GM13976 (cell line): ENCODE measurements at regions not wholly inside any gene's neighbourhood (a gene's known extent, or its start where the extent isn't known, plus 50 kb on each side); places are given as distances from the start of the nearest gene placed in this dataset.

Experiments used
- DNase-seq: peaks from one replicate; pipeline ENCODE4 v3.0.0; 2012; ENCODE audit warnings: low spot score
- in situ Hi-C: fragments of 300-500 bp; cut with MboI; formaldehyde crosslinking; loops from one replicate; pipeline ENCODE4 v1.12.0; 2022; ENCODE audit warnings: low sequenced_read_pairs, mixed read lengths, inconsistent platforms; ENCODE audit not compliant: unreplicated experiment
- TF ChIP-seq, protein P1 (sequence below): IDR thresholded peaks from 2 replicates; pipeline ENCODE4 v1.5.1; 2012; ENCODE audit warnings: borderline replicate concordance, mild to moderate bottlenecking; ENCODE audit not compliant: insufficient read depth; ENCODE audit errors: extremely low read depth, missing control alignments, control extremely low read depth

- TF ChIP-seq, protein P1, sequence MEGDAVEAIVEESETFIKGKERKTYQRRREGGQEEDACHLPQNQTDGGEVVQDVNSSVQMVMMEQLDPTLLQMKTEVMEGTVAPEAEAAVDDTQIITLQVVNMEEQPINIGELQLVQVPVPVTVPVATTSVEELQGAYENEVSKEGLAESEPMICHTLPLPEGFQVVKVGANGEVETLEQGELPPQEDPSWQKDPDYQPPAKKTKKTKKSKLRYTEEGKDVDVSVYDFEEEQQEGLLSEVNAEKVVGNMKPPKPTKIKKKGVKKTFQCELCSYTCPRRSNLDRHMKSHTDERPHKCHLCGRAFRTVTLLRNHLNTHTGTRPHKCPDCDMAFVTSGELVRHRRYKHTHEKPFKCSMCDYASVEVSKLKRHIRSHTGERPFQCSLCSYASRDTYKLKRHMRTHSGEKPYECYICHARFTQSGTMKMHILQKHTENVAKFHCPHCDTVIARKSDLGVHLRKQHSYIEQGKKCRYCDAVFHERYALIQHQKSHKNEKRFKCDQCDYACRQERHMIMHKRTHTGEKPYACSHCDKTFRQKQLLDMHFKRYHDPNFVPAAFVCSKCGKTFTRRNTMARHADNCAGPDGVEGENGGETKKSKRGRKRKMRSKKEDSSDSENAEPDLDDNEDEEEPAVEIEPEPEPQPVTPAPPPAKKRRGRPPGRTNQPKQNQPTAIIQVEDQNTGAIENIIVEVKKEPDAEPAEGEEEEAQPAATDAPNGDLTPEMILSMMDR, result no peak
- DNase-seq, result no peak
- in situ Hi-C loops, result no loop called here
These were observed 100.9 kb upstream of the PARP11 start for GRCh38 chr12:3973973-3974644.

DNA sequence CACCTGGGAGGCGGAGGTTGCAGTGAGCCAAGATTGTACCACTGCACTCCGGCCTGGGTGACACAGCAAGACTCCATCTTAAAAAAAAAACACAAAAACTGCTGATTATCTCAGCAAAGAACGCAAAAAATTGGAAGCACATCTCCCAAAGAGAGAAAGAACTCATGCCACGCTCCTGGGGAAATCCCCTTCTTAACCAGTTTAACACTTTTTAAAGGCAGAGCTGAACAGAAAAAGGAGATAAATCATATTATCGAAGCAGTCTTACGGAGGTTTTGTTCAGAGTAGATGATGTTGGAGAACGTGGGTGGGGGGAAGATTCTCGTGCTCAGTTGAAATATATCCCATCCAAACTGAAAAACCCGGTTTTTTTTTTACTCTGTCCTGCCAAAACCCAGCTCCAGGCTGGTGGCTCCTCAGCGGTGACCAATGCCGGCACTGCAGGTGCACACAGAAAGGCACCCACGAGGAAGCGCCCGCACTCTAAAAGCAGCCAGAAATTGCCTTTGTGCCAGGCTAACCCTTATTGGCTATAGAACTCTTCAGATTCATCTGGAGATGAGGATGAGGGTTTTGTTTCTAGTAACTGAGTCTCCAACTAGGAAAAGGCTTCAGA lies 100.2 kb upstream of the PARP11 start:
- DNase-seq, result no peak
- in situ Hi-C loops, result no loop called here
- TF ChIP-seq, protein P1, result no peak

GRCh38 chr12:3972576-3972975 lies 99.4 kb upstream of the PARP11 start:
- no peak for DNase-seq
- TF ChIP-seq, protein P1, result no peak
- in situ Hi-C loops, result no loop called here

DNA sequence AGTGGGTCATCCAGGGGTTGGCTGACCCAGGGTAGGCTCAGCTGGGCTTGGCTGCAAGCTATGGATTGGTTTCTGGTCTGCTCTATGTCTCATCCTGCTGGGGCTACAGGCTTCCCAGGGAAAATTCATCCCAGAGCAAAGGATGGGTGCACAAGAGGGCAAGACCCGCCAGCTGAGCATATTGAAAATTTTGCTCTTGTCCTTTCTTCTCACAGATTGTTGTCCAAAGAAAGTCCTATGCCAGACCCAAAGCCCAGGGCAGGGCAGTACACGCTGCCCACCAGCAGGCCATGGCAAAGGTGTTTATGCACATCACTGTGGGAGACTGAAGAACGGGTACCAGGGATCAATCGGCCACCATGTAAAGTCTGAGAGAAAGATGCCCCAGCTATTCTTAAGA lies 95.3 kb upstream of the PARP11 start:
- in situ Hi-C loops, result no loop called here
- TF ChIP-seq, protein P1, result no peak
- DNase-seq, result no peak

- TF ChIP-seq, protein P1, result no peak
- in situ Hi-C loops, result no loop called here
- DNase-seq, result no peak
These were observed 94.5 kb upstream of the PARP11 start for GRCh38 chr12:3967556-3968160.

DNA sequence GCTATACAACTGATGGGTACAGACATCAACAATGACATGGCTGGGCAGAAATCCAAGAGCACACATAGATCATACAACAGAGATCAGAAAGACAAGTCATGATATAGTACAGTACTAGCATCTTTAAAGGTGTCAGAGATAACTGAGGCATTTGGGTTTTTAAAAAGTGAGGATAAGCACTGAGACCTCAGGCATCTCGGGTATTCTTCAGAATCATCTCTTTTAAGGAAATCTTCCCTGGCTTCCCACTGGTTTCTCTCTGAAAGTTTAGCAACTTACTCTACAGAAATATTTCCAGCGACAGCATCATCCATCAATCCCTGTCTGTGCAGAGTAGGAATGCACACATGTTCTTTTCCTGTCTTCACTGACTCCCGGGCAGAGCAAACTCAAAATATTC lies 93.2 kb upstream of the PARP11 start:
- DNase-seq, result no peak
- TF ChIP-seq, protein P1, result no peak
- in situ Hi-C loops, result no loop called here
